ENCODE measurements at regions not wholly inside any gene's neighbourhood (a gene's known extent, or its start where the extent isn't known, plus 50 kb on each side); places are given as distances from the start of the nearest gene placed in this dataset.

DNA sequence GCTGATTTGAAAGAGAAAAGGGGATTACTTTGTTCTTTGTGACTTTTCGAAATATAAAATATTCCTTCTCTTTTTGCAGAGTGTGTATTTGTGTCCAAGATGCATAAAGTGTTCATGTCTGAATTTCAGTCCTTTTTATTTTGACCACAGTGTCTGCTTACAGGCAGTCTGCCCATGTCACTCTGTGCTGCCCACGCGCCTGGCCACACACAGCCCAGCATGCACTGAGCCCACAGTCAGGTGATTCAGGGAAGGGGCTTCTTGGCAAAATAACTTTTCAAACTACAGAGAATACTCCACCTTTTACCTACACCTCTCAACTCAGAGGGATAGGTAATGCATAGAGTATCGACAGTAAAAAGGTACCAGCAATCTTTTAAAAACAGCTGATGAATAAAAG, 142.5 kb upstream of the TRPC4 start:
- no peaks in the 10 kb centered on the region for H3K9me3 ChIP-seq (ENCODE audit: severe bottlenecking)
- no peaks in the 10 kb centered on the region for H3K27me3 ChIP-seq (ENCODE audit: insufficient read depth, poor library complexity, severe bottlenecking)
- H3K4me3 ChIP-seq (ENCODE audit: severe bottlenecking) = no peak overlapping the region
- DNase-seq (ENCODE audit: low spot score) (no peak), ATAC-seq (ENCODE audit: low read depth) (no peak)
- no peaks in the 10 kb centered on the region for H3K4me1 ChIP-seq (ENCODE audit: insufficient read depth, poor library complexity, severe bottlenecking)
- H3K36me3 ChIP-seq (ENCODE audit: low read depth) = no peaks in the 10 kb centered on the region
- no peak overlapping the region for H3K27ac ChIP-seq (ENCODE audit: poor library complexity, severe bottlenecking)
- TF ChIP-seq, protein P1, sequence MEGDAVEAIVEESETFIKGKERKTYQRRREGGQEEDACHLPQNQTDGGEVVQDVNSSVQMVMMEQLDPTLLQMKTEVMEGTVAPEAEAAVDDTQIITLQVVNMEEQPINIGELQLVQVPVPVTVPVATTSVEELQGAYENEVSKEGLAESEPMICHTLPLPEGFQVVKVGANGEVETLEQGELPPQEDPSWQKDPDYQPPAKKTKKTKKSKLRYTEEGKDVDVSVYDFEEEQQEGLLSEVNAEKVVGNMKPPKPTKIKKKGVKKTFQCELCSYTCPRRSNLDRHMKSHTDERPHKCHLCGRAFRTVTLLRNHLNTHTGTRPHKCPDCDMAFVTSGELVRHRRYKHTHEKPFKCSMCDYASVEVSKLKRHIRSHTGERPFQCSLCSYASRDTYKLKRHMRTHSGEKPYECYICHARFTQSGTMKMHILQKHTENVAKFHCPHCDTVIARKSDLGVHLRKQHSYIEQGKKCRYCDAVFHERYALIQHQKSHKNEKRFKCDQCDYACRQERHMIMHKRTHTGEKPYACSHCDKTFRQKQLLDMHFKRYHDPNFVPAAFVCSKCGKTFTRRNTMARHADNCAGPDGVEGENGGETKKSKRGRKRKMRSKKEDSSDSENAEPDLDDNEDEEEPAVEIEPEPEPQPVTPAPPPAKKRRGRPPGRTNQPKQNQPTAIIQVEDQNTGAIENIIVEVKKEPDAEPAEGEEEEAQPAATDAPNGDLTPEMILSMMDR (IDR thresholded peaks at IDR 0.05; ENCODE audit: poor library complexity, severe bottlenecking) = no peak

DNA sequence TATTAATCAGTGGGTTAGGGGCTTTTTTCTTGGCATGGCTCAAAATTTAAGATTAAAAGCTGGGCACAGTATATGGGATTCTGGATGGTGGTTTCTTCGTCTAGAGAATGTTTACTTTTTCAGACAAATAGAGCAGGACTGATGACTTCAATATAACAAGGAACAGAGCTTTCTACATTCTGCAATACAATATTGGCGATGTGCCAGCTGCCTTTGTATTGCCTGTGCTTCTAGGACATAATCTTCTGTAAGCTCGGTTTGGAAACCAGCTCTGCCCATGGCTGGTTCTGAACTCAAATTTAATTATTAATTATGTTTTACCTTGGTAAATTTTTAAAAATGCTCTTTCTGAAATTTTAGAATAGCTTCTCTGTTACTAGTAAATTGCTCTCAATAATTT, 139.1 kb upstream of the TRPC4 start:
- no peak for DNase-seq (ENCODE audit: low spot score)

DNA sequence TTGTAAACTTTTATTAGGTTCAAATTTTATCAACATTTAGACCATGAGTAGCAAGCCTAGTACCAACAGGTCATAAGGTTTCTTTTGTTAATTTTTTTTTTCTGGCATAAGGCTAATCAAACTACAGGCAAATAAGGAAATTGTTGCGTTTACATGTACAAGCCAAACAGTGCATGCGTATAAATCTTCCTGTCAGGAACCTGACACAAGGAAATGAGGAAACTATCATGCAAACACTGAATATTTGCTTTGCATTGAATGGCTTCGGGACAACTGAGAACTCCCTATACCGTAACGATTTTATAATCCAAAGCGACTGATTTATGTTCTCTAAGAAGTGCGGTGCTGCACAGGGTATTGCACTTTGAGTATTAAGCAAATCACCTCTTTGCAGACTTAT, 133.0 kb upstream of the TRPC4 start:
- TF ChIP-seq, protein P1 (IDR thresholded peaks at IDR 0.05; ENCODE audit: poor library complexity, severe bottlenecking) = no peak
- Histone ChIP-seq H3K9me3 (ENCODE audit: severe bottlenecking) (no peaks in the 10 kb centered on the region), H3K27ac (ENCODE audit: poor library complexity, severe bottlenecking) (no peak overlapping the region), H3K36me3 (ENCODE audit: low read depth) (no peaks in the 10 kb centered on the region), H3K27me3 (ENCODE audit: insufficient read depth, poor library complexity, severe bottlenecking) (no peaks in the 10 kb centered on the region), H3K4me1 (ENCODE audit: insufficient read depth, poor library complexity, severe bottlenecking) (no peaks in the 10 kb centered on the region), H3K4me3 (ENCODE audit: severe bottlenecking) (no peak overlapping the region)
- DNase-seq (ENCODE audit: low spot score) (no peak), ATAC-seq (ENCODE audit: low read depth) (no peak)

More for the DNA sequence above, 139.1 kb upstream of the TRPC4 start:
- TF ChIP-seq, protein P1 (IDR thresholded peaks at IDR 0.05; ENCODE audit: poor library complexity, severe bottlenecking) = no peak
- Histone ChIP-seq H3K27me3 (ENCODE audit: insufficient read depth, poor library complexity, severe bottlenecking) (no peaks in the 10 kb centered on the region), H3K4me1 (ENCODE audit: insufficient read depth, poor library complexity, severe bottlenecking) (no peaks in the 10 kb centered on the region), H3K36me3 (ENCODE audit: low read depth) (no peaks in the 10 kb centered on the region), H3K4me3 (ENCODE audit: severe bottlenecking) (no peak overlapping the region), H3K27ac (ENCODE audit: poor library complexity, severe bottlenecking) (no peak overlapping the region), H3K9me3 (ENCODE audit: severe bottlenecking) (no peaks in the 10 kb centered on the region)
- no peak for ATAC-seq (ENCODE audit: low read depth)

DNA sequence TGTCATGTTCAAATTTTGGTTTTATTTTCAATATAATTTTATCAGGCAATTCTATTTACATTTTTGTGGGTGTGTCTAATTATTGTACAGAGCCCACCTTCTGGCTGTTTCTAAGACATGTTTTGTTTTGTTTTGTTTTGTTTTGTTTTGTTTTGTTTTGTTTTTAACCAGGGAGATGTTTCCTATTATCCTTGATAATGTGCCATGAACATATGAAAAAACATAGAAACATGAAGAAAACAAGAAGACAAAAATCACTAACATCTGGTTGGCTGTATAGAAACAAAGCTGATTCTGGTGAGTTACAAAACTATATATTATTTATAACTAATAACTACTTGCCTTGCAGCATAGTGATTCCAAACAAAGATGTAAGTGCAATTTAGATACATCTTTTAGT, 128.1 kb upstream of the TRPC4 start:
- Histone ChIP-seq H3K27ac (ENCODE audit: poor library complexity, severe bottlenecking) (no peak overlapping the region), H3K4me1 (ENCODE audit: insufficient read depth, poor library complexity, severe bottlenecking) (no peaks in the 10 kb centered on the region), H3K27me3 (ENCODE audit: insufficient read depth, poor library complexity, severe bottlenecking) (no peaks in the 10 kb centered on the region), H3K36me3 (ENCODE audit: low read depth) (no peaks in the 10 kb centered on the region), H3K9me3 (ENCODE audit: severe bottlenecking) (no peaks in the 10 kb centered on the region), H3K4me3 (ENCODE audit: severe bottlenecking) (no peak overlapping the region)
- TF ChIP-seq, protein P1 (IDR thresholded peaks at IDR 0.05; ENCODE audit: poor library complexity, severe bottlenecking) = no peak
- ATAC-seq (ENCODE audit: low read depth) (no peak), DNase-seq (ENCODE audit: low spot score) (no peak)

DNA sequence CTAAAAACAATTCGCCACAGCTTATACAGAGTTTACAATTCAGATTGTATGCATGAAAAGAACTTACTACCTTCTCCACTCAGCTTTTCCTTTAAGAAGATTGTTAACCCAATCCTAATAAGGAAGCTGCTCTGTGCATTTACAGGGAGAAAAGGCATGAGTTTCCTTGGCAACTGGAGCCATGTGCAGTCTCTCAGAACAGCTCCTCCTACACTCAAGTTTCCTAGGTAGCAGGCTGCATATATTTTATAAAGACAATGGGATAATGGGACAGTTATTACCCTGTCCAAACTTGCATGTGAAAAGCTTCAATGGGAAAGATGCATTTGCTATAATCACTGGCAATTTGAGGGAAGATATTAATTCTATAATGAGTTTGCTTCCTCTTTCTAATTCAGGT, 125.5 kb upstream of the TRPC4 start:
- H3K4me1 ChIP-seq (ENCODE audit: insufficient read depth, poor library complexity, severe bottlenecking) = no peaks in the 10 kb centered on the region
- no peaks in the 10 kb centered on the region for H3K36me3 ChIP-seq (ENCODE audit: low read depth)
- DNase-seq (ENCODE audit: low spot score) (no peak), ATAC-seq (ENCODE audit: low read depth) (no peak)
- TF ChIP-seq, protein P1 (IDR thresholded peaks at IDR 0.05; ENCODE audit: poor library complexity, severe bottlenecking) = no peak
- H3K27me3 ChIP-seq (ENCODE audit: insufficient read depth, poor library complexity, severe bottlenecking) = no peaks in the 10 kb centered on the region
- no peak overlapping the region for H3K4me3 ChIP-seq (ENCODE audit: severe bottlenecking)
- H3K9me3 ChIP-seq (ENCODE audit: severe bottlenecking) = no peaks in the 10 kb centered on the region
- no peak overlapping the region for H3K27ac ChIP-seq (ENCODE audit: poor library complexity, severe bottlenecking)
